GM12874 (cell line): ENCODE measurements at regions not wholly inside any gene's neighbourhood (a gene's known extent, or its start where the extent isn't known, plus 50 kb on each side); places are given as distances from the start of the nearest gene placed in this dataset.

Experiments
- TF ChIP-seq, protein P1 (sequence below): IDR thresholded peaks from 2 replicates; pipeline ENCODE4 v1.5.1; 2011; ENCODE audit warnings: low read depth, mild to moderate bottlenecking, control low read depth, low read length, moderate library complexity; ENCODE audit not compliant: insufficient read depth

DNA sequence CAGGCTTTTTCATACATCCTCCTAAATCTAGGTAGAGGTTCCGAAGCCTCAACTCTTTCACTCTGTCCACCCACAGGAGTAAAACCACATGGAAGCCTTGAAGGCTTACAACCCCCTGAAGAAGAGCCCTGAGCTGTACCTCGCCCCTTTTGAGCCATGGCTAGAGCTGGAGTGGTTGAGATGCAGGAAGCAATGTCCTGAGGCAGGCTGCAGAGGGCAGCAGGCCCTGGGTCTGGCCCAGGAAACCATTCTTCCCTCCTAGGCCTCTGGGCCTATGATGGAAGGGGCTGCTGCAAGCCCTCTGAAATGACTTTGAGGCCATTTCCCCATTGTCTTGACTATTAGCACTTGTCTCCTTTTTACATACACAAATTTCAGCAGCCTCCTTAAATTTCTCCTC lies 1503.0 kb downstream of the KCNT2 start:
- TF ChIP-seq, protein P1, sequence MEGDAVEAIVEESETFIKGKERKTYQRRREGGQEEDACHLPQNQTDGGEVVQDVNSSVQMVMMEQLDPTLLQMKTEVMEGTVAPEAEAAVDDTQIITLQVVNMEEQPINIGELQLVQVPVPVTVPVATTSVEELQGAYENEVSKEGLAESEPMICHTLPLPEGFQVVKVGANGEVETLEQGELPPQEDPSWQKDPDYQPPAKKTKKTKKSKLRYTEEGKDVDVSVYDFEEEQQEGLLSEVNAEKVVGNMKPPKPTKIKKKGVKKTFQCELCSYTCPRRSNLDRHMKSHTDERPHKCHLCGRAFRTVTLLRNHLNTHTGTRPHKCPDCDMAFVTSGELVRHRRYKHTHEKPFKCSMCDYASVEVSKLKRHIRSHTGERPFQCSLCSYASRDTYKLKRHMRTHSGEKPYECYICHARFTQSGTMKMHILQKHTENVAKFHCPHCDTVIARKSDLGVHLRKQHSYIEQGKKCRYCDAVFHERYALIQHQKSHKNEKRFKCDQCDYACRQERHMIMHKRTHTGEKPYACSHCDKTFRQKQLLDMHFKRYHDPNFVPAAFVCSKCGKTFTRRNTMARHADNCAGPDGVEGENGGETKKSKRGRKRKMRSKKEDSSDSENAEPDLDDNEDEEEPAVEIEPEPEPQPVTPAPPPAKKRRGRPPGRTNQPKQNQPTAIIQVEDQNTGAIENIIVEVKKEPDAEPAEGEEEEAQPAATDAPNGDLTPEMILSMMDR: peak; percentile 13; the same call in 1 of the 2 replicates

DNA sequence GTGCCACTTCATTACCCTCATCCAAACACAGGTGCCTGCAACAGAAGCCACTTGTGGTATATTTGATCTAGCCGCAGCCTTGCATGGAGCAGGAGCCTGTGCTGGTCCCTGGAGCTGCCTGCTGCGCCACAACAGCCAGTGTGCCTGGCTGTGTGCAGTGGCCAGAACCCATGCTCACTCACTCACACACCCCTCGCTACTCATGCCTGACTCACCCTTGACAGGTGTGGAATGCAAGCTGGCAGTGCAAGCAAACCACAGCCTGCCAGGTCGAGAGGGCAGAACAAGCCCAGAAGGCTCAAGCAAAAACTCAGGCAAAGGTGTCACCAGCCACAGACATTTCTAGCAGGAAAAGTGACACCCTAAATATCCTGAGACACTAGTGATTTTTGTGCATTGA lies 1510.9 kb downstream of the KCNT2 start:
- TF ChIP-seq, protein P1: no peak

DNA sequence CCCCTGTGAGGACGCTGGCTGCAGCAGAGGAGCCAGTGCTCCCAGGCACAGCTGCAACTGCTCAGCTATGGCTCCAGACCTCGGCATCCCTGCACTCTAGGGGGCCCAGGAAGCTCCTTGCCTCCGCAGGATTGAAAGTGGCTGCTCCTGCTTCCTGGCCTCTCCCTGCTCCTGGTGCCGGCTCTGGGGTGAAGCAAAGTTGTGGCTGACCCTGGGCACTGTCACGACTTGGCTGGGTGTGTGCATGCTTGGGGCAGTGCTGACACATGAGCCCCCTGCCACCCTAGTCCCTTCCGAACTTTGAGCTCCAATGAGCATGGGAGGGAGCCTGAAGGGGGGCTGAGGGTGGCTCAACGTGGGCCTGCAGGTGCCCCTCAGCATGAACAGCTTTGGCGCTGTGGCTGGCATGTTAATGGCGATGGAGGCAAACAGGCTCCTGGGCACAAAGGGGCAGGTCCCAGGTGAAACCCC lies 1512.2 kb downstream of the KCNT2 start:
- TF ChIP-seq, protein P1: no peak

DNA sequence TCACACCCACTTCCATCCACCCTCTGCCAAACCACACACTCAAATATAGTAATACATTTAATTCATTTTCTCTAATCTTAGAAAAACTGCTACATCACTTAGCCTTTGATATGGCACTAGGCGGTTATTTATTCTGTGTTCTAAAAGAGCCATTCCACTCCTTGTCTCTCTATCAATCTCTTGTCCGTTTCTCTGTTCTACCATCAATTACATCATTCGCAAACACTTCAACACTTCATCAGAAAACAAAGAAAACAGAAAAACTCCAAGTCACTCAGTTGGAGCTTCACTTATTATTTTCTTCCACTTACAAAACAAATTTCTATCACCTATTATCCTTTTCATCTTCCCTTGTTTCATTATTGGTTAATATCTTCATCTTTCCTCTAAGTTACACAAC lies 1523.0 kb downstream of the KCNT2 start:
- TF ChIP-seq, protein P1: no peak

DNA sequence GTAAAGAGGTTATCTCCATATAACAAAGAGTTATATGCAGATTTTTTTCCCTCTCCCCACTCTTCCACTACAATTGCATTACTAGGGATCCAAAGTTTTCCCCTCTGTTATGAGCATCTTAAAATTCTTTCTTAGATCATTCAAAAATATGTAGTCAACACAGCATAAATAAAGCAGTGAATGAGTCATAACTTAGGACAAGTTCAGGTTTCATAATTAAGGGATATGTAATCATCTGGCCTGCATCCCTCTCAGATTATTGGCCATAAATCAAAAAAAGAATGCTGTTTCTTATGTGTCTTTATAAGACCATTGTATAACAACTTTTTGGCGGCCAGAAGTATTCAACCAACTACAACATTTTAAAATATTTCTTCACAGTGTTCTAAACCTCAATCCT lies 1526.1 kb downstream of the KCNT2 start:
- TF ChIP-seq, protein P1: no peak

DNA sequence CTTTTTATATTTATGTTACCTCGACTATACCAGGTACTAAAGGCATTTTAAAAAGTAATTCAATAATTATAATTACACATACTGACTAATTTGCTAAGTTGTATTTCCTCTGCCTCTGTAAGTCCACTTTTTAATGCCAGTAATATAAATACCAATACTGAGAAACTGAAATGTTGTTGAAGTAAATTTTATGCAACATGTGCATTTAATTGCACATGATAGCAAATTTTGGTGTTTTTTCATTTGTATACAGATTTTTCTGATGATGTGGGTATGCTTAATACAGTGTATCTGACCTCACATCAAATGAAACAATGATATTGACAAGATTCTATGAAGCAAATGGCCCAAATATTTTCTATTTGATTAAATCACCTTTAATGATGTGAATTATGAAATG lies 1531.6 kb downstream of the KCNT2 start:
- TF ChIP-seq, protein P1: no peak

DNA sequence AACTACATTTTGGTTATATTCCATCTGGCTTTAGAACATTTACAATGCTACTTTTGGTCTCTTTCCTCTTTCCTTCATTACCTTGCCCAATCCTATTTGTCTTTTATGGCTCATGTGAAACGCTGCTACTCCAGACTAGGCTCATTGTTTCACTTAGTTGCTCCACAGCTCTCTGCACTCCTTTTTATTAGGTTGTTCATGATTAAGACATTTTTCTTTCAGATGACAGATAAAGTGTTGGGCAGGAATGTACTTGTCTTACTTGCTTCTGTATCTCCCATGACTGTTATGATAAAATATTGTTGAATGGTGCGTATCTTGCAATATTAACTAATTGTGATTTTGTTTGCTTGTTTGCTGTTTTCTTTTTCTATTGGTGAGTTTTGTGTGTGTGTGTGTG lies 1532.3 kb downstream of the KCNT2 start:
- TF ChIP-seq, protein P1: no peak
